ENCODE measurements at regions not wholly inside any gene's neighbourhood (a gene's known extent, or its start where the extent isn't known, plus 50 kb on each side); places are given as distances from the start of the nearest gene placed in this dataset.

DNA sequence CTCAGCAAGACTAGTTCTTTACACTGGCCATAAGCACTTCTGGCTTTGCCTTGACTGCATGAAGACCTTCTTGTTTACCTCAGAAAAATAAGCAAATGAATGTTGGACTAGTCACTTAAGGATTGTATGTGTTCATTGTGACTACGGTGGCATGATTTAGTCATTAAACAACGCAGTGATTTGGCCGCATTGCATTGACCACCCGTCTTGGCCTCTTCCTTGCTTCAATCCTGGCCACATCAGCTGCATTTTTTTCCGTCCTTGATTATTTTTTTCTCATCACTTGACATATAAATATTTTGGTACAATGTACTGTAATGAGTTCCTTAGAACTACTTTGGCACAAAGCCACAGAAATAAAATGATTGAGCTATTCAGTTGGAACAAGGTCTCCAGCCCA, 656.2 kb downstream of the RAB28 start:
- DNase-seq: no peak

GRCh38 chr4:12791536-12791935, 692.6 kb downstream of the RAB28 start:
- DNase-seq: no peak

DNA sequence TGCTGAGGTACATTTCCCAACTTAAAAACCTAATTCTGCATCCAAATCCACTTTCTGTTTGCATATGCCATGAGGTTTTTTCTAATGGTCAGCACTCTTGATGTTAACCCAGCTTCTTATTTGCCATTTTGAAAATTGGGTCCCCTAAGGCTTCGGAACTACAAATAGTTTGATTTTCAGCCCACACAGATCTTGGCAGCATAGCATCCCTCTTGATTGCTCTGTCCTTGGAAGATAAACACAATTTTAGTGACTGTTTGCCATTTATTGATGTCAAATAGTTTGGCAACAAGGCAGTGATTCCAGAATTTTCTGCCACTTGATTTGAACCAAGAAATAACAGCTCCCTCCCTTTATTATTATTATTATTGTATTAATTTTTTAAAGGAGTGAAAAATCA, 696.9 kb downstream of the RAB28 start:
- DNase-seq: no peak

- DNase-seq: no peak
Observed at GRCh38 chr4:12778706-12779105, 705.4 kb downstream of the RAB28 start.

DNA sequence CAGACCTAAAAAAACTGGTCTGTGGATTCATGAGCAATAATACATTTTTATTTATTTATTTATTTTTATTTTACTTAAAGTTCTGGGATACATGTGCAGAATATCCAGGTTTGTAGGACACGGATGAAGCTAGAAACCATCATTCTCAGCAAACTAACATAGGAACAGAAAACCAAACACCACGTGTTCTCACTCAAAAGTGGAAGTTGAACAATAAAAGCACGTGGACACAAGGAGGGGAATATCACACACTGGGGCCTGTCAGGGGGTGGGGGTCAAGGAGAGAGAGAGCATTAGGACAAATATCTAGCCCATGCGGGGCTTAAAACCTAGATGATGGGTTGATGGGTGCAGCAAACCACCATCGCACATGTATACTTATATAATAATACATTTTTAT, 705.9 kb downstream of the RAB28 start:
- DNase-seq: no peak

- DNase-seq: no peak
Observed at GRCh38 chr4:12770351-12770750, 713.8 kb downstream of the RAB28 start.

DNA sequence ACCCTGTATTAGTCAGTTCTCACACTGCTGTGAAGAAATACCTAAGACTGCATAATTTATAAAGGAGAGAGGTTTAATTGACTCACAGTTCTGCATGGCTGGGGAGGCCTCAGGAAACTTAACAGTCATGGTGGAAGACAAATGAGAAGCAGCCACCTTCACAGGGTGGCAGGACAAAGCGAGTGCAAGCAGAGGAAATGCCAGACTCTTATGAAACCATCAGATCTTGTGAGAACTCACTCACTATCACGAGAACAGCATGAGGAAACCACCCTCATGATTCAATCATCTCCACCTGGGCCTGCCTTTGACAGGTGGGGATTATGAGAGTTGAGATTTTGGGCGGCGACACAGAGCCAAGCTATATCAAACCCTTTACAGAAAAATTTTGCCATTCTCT, 722.4 kb downstream of the RAB28 start:
- no peak for DNase-seq

DNA sequence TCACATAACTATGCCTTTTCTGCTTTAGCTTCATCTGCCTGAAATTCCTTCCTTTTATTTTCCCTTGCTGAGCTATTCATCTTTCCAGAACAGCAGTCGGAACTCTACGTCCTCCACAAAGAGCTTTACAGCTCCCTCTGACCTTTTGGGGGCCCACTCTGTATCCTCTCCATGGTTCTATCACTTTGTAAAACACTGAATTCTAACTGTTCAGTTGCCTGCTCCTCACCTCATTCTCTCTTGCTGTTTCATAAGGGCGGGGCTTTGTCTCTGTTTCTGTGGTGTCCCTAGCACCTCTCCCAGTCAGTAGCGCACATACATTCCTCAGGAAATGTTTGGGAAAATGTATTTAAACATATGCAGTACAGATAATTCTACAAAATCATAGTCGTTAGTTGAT, 737.0 kb downstream of the RAB28 start:
- no peak for DNase-seq

DNA sequence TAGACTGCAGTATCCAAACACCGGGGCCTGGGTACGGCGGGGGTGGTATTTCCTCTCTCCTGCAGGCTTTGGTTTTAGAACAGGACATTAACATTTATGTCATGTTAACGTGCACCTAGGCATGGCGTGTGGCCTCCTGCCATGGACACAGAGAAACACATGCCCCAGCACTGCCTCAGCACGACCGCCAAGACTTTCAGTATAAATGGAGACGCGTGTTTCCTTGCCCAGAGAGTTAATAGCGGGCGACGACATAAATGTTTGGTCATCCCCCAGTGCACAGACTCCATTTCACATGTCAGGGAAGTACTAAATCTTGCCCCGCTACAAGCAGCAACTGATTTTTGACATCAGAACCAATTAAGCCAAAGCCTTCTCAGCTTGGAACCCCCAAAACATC, 737.9 kb downstream of the RAB28 start:
- DNase-seq: no peak

- no peak for DNase-seq
Observed at GRCh38 chr4:12734586-12734985, 749.6 kb downstream of the RAB28 start.

- DNase-seq: no peak
Observed at GRCh38 chr4:12729384-12729783, 754.8 kb downstream of the RAB28 start.

- DNase-seq: no peak
Observed at GRCh38 chr4:12724510-12724909, 759.6 kb downstream of the RAB28 start.

DNA sequence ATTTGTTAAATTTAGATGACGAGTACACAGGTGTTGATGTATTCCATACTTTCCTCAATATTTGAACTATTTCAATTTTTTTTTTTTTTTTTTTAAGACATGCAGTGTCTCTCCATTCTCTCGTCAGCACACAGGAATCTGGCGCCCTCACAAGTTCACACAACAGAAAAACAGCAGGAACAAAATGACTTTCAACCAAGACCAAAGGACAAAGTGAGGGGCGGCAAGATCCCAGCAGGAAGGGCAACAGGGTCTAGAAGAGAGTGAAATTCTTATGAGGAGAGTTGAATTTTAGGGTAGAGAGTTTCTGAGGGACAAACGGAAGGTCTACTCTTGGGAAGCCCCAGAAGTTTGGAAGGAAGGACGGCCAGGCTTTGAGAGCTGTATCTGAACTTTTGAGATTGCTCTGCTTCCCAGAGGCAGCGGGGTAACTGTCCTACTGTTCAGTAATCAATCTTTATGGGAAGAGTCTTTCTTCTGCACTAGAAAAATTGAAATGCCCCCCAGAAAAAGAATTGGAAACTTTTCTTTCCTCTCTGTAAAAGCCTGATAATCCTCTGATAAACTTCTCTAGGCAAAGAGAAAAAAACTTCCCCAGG, 760.2 kb downstream of the RAB28 start:
- no peak for DNase-seq

GRCh38 chr4:12716896-12717295, 767.2 kb downstream of the RAB28 start:
- no peak for DNase-seq

DNA sequence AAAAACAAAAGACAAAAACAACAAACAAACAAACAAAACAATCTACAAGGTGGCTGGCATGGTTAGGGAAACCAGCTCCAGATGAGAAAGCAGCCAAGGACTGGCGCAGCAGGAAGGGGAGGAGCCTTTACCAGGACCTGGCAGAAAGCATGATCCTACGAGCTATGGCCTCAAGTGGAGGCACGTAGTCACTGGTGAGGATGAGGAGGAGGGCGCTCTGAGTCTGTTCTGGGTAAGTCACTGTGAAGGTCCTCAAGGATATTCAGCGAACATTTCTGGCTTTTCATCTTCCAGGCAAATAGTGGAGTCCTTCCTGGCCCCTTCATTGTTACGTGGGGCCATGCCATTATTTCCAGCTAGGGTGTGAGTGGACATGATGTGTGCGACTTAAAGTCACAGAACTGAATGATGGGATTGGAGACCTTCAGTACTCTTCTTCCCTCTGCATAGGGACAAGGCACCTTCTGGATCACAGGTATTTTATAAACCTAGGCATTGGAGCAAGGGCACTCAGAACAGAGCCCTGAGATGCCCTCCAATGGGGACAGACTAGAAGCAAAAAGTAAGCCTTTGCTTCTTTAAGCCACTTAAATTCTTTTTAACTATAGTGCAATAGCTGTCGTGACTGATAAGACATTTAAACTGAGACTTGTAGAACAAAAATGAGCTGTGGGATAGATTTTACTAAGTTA, 771.3 kb downstream of the RAB28 start:
- no peak for DNase-seq

DNA sequence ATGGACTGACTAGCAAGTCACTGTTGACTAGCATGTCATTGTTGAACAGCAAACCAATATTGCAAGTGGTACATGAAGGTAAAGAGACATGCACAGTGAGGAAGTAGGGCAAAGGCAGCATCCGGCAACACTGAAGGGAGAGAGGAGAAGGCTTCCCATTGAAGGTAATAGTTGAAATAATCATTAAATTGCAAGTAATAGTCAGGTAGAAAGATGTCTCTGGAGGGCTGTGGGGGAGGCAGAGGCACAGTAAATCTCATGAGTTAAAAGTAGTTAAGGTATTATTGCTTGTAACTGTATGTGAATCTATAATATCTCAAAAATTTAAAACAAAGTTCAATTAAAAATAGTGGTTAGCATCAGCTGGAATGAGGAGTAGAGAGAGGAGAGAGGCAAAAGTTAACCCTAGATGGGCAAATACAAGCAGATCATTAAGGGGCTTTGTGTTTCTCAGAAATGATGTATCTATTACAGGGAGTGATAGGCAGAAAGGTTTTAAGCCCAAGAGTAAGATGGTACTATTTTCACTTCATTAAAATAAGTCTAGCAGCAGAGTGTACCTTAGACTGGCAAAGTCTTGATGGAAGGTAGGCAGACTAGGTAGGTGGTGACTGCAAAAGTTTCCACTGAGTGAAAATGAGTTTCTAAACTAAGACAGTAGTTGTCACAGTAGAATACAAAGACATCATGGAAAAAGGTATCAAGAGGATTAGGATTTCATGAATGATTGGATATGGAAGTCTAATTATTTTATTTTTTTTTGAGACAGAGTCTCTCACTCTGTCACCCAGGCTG, 776.6 kb downstream of the RAB28 start:
- DNase-seq: no peak

DNA sequence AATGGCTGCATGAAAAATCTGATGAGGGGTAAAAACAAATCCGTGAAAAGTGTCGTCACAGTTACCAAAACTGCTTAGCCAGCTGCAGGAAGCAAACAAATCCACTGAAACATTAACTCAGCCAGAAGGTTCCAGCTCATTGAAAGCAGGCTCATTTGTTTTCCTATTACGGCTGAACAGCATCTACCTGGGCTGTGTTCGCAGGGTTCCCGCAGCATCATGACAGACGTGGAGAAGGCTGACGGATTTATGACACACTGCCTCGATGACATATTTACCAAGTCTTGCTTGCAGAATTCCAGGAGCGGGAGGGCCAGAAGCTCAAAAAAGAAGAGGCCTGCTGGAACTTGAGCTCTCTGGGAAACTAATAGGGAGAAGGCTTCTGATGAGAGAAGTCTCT, 781.1 kb downstream of the RAB28 start:
- no peak for DNase-seq

- no peak for DNase-seq
Observed at GRCh38 chr4:12701384-12701783, 782.8 kb downstream of the RAB28 start.

- DNase-seq: no peak
Observed at GRCh38 chr4:12697970-12698369, 786.2 kb downstream of the RAB28 start.

DNA sequence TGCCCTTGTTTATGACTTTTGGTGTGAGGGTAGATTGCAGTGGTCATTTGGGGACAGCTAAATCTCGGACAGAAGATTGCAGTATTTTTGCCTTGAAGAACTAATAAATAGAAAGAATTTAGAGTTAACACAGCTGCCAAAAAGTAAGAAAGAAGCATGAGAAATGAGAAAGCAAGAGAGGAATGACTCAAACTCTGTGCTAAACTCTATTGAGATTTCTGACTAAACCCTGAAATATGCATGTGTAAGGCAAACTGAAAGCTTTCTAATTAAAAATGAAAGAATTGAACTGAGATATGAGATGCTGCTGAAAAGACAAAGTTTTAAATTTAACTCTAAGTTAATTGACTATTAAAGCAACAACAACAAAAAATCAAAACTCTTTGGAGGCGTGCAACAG, 791.3 kb downstream of the RAB28 start:
- DNase-seq: no peak

- no peak for DNase-seq
Observed at GRCh38 chr4:12691168-12691567, 793.0 kb downstream of the RAB28 start.

GRCh38 chr4:12689457-12689856, 794.7 kb downstream of the RAB28 start:
- DNase-seq: no peak

DNA sequence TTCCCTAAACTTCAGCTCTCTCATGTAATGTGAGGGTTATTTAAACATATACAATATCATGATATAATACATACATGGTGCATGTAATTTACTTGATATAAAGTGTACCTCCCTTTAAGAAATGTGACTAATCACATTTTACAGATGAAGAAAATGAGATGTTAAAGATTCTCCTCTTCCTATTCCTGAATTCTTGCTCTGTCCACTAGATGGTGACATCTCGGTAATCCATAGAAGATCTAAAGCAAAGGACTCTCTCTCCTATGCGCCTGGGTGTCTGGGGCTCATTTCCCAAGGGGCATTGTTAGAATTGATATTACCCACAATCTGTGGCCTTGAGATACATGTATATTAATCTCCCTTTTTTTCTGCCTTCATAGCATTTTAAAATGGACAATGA, 804.9 kb downstream of the RAB28 start:
- no peak for DNase-seq

DNA sequence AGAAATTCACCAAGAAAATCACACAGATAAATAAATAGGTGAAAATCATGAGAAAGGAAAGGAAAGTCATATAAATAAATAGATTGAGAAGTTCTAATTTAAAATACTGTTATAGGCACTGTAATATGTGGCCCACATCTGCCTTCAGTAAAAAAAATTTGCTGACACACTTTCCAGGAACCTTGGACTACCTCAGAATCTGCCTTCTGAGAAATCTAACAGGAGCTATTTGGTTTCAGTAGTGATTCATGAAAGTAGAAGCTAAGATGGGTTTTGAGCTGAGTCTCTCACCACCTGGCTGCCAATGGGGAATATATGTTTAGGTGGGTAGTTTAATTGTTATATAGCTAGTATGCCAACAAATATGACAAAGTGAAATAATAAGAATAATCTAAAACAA, 810.0 kb downstream of the RAB28 start:
- no peak for DNase-seq

Data from 8988T (cell line).